DMS53 (cell line): ENCODE measurements at regions not wholly inside any gene's neighbourhood (a gene's known extent, or its start where the extent isn't known, plus 50 kb on each side); places are given as distances from the start of the nearest gene placed in this dataset.

Experiments used
- DNase-seq: peaks from one replicate; lab custom pipeline; 2025; lab: John Stamatoyannopoulos, UW

- DNase-seq: no peak
These were observed 86.3 kb upstream of the TNRC6C start for GRCh38 chr17:77872199-77872598.

- no peak for DNase-seq
These were observed 85.6 kb upstream of the TNRC6C start for GRCh38 chr17:77872714-77873499.

- no peak for DNase-seq
These were observed 84.8 kb upstream of the TNRC6C start for GRCh38 chr17:77873500-77874302.

- DNase-seq: no peak
These were observed 84.0 kb upstream of the TNRC6C start for GRCh38 chr17:77874303-77875050.

- DNase-seq: no peak
These were observed 83.3 kb upstream of the TNRC6C start for GRCh38 chr17:77875051-77875780.

GRCh38 chr17:77875881-77876509, 82.5 kb upstream of the TNRC6C start:
- DNase-seq: peak; percentile 12

GRCh38 chr17:77877036-77877435, 81.5 kb upstream of the TNRC6C start:
- no peak for DNase-seq

GRCh38 chr17:77877646-77878355, 80.7 kb upstream of the TNRC6C start:
- no peak for DNase-seq

GRCh38 chr17:77879226-77879895, 79.1 kb upstream of the TNRC6C start:
- DNase-seq: no peak

- DNase-seq: no peak
These were observed 78.6 kb upstream of the TNRC6C start for GRCh38 chr17:77879896-77880280.

- no peak for DNase-seq
These were observed 77.6 kb upstream of the TNRC6C start for GRCh38 chr17:77880711-77881450.

GRCh38 chr17:77881545-77881944, 77.0 kb upstream of the TNRC6C start:
- no peak for DNase-seq

- DNase-seq: no peak
These were observed 76.5 kb upstream of the TNRC6C start for GRCh38 chr17:77882040-77882439.

- DNase-seq: peak; percentile 41
These were observed 75.9 kb upstream of the TNRC6C start for GRCh38 chr17:77882481-77883212.

GRCh38 chr17:77883213-77883650, 75.3 kb upstream of the TNRC6C start:
- DNase-seq: no peak

- peak; percentile 29 for DNase-seq
These were observed 74.5 kb upstream of the TNRC6C start for GRCh38 chr17:77884019-77884418.

- DNase-seq: no peak
These were observed 73.4 kb upstream of the TNRC6C start for GRCh38 chr17:77884967-77885641.
